Spleen (tissue), 7 donors: ENCODE measurements at regions not wholly inside any gene's neighbourhood (a gene's known extent, or its start where the extent isn't known, plus 50 kb on each side); places are given as distances from the start of the nearest gene placed in this dataset.

Source experiments
- CTCF ChIP-seq, 11 experiments: fragments of 200-600 bp in 7 of 11; fragments of 450-650 bp in 4 of 11; sonication (generic) in 4 of 11; IDR thresholded peaks in 8 of 11; conservative IDR thresholded peaks in 3 of 11; 1 replicate in 7 of 11; 2 replicates in 4 of 11; pipeline versions ENCODE4 v1.4.0 to v1.8.0; 2016 to 2021; ENCODE audit warnings: antibody characterized with exemption in 11 of 11, inconsistent platforms in 4 of 11, mild to moderate bottlenecking in 1 of 11
- POLR2A ChIP-seq, 3 donors: fragments of 450-650 bp; IDR thresholded peaks; one replicate each; pipeline ENCODE4 v1.5.1; 2017; ENCODE audit warnings: antibody characterized with exemption in 3 of 3, mild to moderate bottlenecking in 1 of 3
- POLR2AphosphoS5 ChIP-seq, 3 donors: sonication (generic); formaldehyde crosslinking; IDR thresholded peaks; one replicate each; pipeline ENCODE4 v1.5.1; 2017; ENCODE audit warnings: antibody characterized with exemption in 3 of 3
- donor health status: DM: no; HTN: no; CAD: no; lungs with moderate emphysema.
- donor health status: DM: no; HTN: no; CAD: no.
- donor health status: DM: no; HTN: no; CAD: no.

- no peak for TF ChIP-seq CTCF (IDR thresholded peaks at IDR 0.05 in 8 of 11, conservative IDR thresholded peaks at IDR 0.05 in 3 of 11)
- no peak for TF ChIP-seq POLR2A (IDR thresholded peaks at IDR 0.05)
- TF ChIP-seq POLR2AphosphoS5 (IDR thresholded peaks at IDR 0.05), result no peak
These were observed 123.5 kb upstream of the ADCY2 start for GRCh38 chr5:7272408-7272965.
